SK-N-SH treated with all-trans-retinoic acid at 6 μM for 48 hours (cell line): ENCODE measurements at regions not wholly inside any gene's neighbourhood (a gene's known extent, or its start where the extent isn't known, plus 50 kb on each side); places are given as distances from the start of the nearest gene placed in this dataset.

ENCODE experiments used
- ATAC-seq: fragments of 200-7000 bp; cut with Tn5 transposase; 3 replicates; pipeline ENCODE4 v1.9.1; 2020; ENCODE audit warnings: mild to moderate bottlenecking, moderate library complexity
- ARNTL ChIP-seq: fragments of 450-650 bp; formaldehyde crosslinking; IDR thresholded peaks from 2 replicates; pipeline ENCODE4 v1.5.0; 2020; ENCODE audit warnings: low read depth, mild to moderate bottlenecking, moderate library complexity, borderline replicate concordance
- CSDC2 ChIP-seq: fragments of 250-450 bp; sonication (Bioruptor Pico); IDR thresholded peaks from 2 replicates; pipeline ENCODE4 v1.5.0; 2020; ENCODE audit warnings: mild to moderate bottlenecking, moderate library complexity
- ESRRG ChIP-seq: fragments of 250-450 bp; sonication (Bioruptor Pico); IDR thresholded peaks from 2 replicates; pipeline ENCODE4 v1.6.1; 2021; ENCODE audit warnings: mild to moderate bottlenecking
- GLIS3 ChIP-seq: fragments of 250-450 bp; sonication (Bioruptor Pico); IDR thresholded peaks from 2 replicates; pipeline ENCODE4 v1.5.0; 2020; ENCODE audit warnings: mild to moderate bottlenecking, moderate library complexity
- PPARA ChIP-seq: fragments of 250-450 bp; sonication (Bioruptor Pico); IDR thresholded peaks from 2 replicates; pipeline ENCODE4 v1.5.0; 2020; ENCODE audit warnings: mild to moderate bottlenecking, borderline replicate concordance
- RARB ChIP-seq: fragments of 250-450 bp; sonication (Bioruptor Pico); IDR thresholded peaks from 2 replicates; pipeline ENCODE4 v1.8.0; 2021; ENCODE audit warnings: mild to moderate bottlenecking, moderate library complexity
- SNAI2 ChIP-seq: fragments of 250-450 bp; sonication (Bioruptor Pico); IDR thresholded peaks from 2 replicates; pipeline ENCODE4 v1.5.0; 2020; ENCODE audit warnings: mild to moderate bottlenecking, moderate library complexity
- TCF4 ChIP-seq: fragments of 250-450 bp; sonication (Bioruptor Pico); IDR thresholded peaks from 2 replicates; pipeline ENCODE4 v1.8.0; 2021; ENCODE audit warnings: mild to moderate bottlenecking, moderate library complexity, borderline replicate concordance
- TOX ChIP-seq: fragments of 250-450 bp; sonication (Bioruptor Pico); IDR thresholded peaks from 2 replicates; pipeline ENCODE4 v1.8.0; 2021; ENCODE audit warnings: mild to moderate bottlenecking, moderate library complexity, borderline replicate concordance
- ZC3H10 ChIP-seq: fragments of 250-450 bp; sonication (Bioruptor Pico); IDR thresholded peaks from 2 replicates; pipeline ENCODE4 v1.5.1; 2021; ENCODE audit warnings: mild to moderate bottlenecking, moderate library complexity
- ZFP30 ChIP-seq: fragments of 450-650 bp; formaldehyde crosslinking; IDR thresholded peaks from 2 replicates; pipeline ENCODE4 v1.5.0; 2022; ENCODE audit warnings: mild to moderate bottlenecking, moderate library complexity
- ZNF565 ChIP-seq: fragments of 450-650 bp; formaldehyde crosslinking; conservative IDR thresholded peaks from 2 replicates; pipeline ENCODE4 v1.5.0; 2020; ENCODE audit warnings: low read depth, mild to moderate bottlenecking, moderate library complexity
- ZNF8 ChIP-seq: fragments of 450-650 bp; formaldehyde crosslinking; IDR thresholded peaks from 2 replicates; pipeline ENCODE4 v1.5.0; 2020; ENCODE audit warnings: mild to moderate bottlenecking, moderate library complexity
- TF ChIP-seq, protein P1 (sequence below): fragments of 250-450 bp; sonication (Bioruptor Pico); IDR thresholded peaks from 2 replicates; pipeline ENCODE4 v1.5.1; 2020; ENCODE audit warnings: low read depth, mild to moderate bottlenecking, moderate library complexity
- TF ChIP-seq, protein P2 (sequence below): fragments of 250-450 bp; sonication (Bioruptor Pico); IDR thresholded peaks from 2 replicates; pipeline ENCODE4 v1.5.0; 2020; ENCODE audit warnings: mild to moderate bottlenecking, moderate library complexity
- TF ChIP-seq, protein P3 (sequence below): fragments of 250-450 bp; sonication (Bioruptor Pico); IDR thresholded peaks from 2 replicates; pipeline ENCODE4 v1.8.0; 2021; ENCODE audit warnings: low read depth, mild to moderate bottlenecking, moderate library complexity, borderline replicate concordance
- TF ChIP-seq, protein P4 (sequence below): fragments of 250-450 bp; sonication (Bioruptor Pico); IDR thresholded peaks from 2 replicates; pipeline ENCODE4 v1.8.0; 2020; ENCODE audit warnings: mild to moderate bottlenecking, moderate library complexity, borderline replicate concordance
- TF ChIP-seq, protein P5 (sequence below): fragments of 250-450 bp; sonication (Bioruptor Pico); IDR thresholded peaks from 2 replicates; pipeline ENCODE4 v1.5.1; 2021; ENCODE audit warnings: mild to moderate bottlenecking, moderate library complexity

DNA sequence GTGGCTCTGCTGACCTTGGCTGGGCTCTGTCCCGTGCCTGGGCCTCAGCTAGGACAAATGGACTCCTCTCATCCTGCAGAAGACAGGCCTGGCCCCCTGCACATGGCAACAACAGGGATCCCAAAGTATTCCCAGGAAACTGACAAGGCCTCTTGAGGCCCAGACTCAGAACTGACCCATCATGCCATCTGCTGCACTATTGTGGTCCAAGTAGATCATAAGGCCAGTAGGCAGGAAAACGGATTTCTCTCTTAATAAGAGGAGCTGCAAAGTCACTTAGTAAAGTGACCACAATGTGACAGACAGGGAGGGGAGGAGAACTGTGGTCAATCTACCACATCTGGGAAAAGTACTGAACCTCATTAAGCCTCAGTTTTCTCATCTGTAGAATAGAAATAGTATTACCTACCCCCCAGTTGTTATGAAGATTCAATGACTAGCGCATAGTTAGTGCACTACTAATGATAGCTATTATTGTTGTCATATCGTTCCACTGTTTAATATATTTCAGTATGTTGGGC lies 62.1 kb upstream of the TNRC6A start:
- ATAC-seq, result no peak
- no peak for TF ChIP-seq RARB

DNA sequence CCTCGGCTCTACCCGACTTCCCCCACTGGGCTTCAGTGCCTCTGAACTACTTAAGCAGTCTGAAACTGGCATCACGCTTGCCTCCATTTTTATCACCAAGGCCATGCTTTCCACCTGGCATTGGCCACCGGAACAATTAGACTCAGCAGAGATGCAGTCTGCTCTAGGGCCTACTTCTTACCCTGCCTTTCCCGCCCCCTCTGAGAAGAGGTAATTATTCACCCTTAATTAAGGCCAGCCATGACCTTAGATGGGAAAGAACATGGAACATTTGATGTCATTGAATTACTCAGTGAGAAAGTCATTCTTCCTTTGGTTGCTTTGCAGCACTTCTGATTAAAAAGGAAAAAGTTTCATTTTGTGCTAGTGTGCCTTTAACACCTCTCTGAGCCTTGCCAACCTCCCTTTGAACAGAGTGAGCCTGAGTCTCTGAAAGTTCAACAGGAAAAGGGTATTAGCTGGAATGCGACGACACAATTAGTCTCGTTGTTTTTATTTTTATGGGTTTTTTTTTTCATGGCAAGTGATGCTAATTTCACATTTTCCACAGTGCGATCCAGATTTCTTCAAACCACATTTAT lies 60.9 kb upstream of the TNRC6A start:
- TF ChIP-seq TOX (CRISPR knock-in tag) (no peak), PPARA (no peak), CSDC2 (CRISPR knock-in tag) (0 out of 2 replicates have a peak, but pooled peaks have one; percentile 34), RARB (no peak)
- TF ChIP-seq, protein P1, sequence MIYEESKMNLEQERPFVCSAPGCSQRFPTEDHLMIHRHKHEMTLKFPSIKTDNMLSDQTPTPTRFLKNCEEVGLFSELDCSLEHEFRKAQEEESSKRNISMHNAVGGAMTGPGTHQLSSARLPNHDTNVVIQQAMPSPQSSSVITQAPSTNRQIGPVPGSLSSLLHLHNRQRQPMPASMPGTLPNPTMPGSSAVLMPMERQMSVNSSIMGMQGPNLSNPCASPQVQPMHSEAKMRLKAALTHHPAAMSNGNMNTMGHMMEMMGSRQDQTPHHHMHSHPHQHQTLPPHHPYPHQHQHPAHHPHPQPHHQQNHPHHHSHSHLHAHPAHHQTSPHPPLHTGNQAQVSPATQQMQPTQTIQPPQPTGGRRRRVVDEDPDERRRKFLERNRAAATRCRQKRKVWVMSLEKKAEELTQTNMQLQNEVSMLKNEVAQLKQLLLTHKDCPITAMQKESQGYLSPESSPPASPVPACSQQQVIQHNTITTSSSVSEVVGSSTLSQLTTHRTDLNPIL, result no peak
- peak; percentile 11; the same call in 2 of the 3 replicates for ATAC-seq

DNA sequence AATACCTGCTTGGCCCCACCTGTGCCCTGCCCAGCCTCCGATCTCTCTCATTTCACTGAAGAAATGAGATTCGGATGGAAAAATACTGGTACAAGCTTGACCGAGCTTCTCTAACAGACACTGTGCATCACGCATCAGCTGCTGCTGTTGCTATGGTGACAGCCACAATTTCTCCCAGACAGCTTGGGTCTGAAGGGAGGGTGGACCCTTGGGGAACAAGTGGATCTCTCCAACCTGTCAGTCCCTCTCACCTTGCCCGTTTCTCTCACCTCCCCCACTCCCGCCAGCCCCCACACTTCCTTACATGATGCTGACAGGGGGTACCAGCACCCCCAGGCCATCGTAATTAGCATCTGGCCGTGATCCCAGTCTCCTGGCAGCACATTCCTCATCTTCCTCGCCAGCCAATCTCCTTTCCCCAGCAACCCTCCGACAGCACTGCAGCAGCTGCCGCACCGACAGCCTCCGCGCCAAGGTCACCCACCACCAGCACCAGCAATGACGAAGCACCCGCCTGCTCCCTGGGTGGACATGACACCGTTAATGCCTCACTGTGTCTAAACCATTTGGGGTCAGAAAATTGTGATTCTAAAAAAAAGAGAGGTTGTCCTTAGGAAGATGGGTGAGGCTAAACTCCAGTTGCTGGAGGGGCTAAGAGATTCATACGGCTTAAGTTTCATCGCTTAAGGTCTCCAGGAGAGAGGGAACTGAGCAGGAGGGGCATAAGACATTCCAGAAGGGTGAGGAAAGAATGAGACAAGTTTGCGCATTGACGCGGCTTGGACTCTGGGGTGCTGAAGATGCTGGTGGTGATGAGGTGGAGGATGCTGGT lies 58.6 kb upstream of the TNRC6A start:
- peak; percentile 87 for ATAC-seq
- TF ChIP-seq CSDC2 (CRISPR knock-in tag), result no peak
- TF ChIP-seq, protein P2, sequence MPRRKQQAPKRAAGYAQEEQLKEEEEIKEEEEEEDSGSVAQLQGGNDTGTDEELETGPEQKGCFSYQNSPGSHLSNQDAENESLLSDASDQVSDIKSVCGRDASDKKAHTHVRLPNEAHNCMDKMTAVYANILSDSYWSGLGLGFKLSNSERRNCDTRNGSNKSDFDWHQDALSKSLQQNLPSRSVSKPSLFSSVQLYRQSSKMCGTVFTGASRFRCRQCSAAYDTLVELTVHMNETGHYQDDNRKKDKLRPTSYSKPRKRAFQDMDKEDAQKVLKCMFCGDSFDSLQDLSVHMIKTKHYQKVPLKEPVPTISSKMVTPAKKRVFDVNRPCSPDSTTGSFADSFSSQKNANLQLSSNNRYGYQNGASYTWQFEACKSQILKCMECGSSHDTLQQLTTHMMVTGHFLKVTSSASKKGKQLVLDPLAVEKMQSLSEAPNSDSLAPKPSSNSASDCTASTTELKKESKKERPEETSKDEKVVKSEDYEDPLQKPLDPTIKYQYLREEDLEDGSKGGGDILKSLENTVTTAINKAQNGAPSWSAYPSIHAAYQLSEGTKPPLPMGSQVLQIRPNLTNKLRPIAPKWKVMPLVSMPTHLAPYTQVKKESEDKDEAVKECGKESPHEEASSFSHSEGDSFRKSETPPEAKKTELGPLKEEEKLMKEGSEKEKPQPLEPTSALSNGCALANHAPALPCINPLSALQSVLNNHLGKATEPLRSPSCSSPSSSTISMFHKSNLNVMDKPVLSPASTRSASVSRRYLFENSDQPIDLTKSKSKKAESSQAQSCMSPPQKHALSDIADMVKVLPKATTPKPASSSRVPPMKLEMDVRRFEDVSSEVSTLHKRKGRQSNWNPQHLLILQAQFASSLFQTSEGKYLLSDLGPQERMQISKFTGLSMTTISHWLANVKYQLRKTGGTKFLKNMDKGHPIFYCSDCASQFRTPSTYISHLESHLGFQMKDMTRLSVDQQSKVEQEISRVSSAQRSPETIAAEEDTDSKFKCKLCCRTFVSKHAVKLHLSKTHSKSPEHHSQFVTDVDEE (CRISPR knock-in tag), result 0 out of 2 replicates have a peak, but pooled peaks have one; percentile 15
- TF ChIP-seq ARNTL (CRISPR knock-in tag), result no peak

DNA sequence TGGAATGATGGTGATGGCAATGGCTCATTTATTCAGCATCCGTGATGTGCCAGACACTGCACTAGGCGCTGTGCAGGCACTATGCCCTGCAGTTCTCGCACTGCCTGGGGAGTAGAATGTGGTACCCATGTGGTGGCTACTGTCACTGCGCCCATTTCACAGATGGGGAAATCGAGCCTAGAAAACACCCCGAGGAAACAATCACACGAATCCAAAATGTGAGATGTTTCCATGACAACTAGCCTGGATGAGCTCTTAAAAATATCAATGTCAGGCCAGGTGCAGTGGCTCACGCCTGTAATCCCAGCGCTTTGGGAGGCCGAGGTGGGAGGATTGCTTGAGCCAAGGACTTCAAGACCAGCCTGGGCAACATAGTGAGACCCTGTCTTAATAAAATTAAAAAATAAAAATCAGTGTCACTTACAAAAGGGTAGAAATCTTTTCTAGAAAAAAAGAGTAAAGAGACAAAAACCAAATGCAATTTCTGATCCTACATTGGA lies 57.9 kb upstream of the TNRC6A start:
- ATAC-seq, result no peak
- peak; percentile 32; the same call in 1 of the 2 replicates for TF ChIP-seq ZNF8 (CRISPR knock-in tag)
- TF ChIP-seq TCF4, result no peak

DNA sequence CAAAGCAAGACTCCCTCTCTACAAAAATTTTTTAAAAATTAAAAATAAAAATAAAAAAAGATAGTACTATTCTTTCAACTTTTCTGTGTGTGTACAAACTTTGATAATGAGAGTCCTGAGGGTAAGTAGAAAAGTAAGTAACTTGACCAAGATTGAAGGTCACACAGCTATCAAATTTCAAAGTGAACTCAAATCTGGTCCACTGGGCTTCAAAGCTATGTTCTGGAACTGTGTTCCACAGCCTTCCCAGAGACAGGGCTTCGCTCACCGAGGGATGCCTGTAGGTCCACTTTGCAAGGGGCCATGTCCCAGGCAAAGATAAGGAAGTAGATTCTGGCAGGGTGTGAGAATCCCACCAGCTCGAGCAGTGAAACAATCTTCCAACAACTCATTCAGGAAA lies 56.3 kb upstream of the TNRC6A start:
- no peak for ATAC-seq
- TF ChIP-seq ZC3H10 (no peak), ARNTL (CRISPR knock-in tag) (no peak), GLIS3 (no peak), ESRRG (CRISPR knock-in tag) (no peak), ZNF565 (CRISPR knock-in tag) (no peak), ZFP30 (no peak), CSDC2 (CRISPR knock-in tag) (no peak), SNAI2 (CRISPR knock-in tag) (no peak)
- TF ChIP-seq, protein P1, result no peak
- TF ChIP-seq, protein P3, sequence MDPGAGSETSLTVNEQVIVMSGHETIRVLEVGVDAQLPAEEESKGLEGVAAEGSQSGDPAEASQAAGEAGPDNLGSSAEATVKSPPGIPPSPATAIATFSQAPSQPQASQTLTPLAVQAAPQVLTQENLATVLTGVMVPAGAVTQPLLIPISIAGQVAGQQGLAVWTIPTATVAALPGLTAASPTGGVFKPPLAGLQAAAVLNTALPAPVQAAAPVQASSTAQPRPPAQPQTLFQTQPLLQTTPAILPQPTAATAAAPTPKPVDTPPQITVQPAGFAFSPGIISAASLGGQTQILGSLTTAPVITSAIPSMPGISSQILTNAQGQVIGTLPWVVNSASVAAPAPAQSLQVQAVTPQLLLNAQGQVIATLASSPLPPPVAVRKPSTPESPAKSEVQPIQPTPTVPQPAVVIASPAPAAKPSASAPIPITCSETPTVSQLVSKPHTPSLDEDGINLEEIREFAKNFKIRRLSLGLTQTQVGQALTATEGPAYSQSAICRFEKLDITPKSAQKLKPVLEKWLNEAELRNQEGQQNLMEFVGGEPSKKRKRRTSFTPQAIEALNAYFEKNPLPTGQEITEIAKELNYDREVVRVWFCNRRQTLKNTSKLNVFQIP (CRISPR knock-in tag), result no peak
- TF ChIP-seq, protein P4, sequence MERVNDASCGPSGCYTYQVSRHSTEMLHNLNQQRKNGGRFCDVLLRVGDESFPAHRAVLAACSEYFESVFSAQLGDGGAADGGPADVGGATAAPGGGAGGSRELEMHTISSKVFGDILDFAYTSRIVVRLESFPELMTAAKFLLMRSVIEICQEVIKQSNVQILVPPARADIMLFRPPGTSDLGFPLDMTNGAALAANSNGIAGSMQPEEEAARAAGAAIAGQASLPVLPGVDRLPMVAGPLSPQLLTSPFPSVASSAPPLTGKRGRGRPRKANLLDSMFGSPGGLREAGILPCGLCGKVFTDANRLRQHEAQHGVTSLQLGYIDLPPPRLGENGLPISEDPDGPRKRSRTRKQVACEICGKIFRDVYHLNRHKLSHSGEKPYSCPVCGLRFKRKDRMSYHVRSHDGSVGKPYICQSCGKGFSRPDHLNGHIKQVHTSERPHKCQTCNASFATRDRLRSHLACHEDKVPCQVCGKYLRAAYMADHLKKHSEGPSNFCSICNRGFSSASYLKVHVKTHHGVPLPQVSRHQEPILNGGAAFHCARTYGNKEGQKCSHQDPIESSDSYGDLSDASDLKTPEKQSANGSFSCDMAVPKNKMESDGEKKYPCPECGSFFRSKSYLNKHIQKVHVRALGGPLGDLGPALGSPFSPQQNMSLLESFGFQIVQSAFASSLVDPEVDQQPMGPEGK, result no peak
- TF ChIP-seq, protein P5, sequence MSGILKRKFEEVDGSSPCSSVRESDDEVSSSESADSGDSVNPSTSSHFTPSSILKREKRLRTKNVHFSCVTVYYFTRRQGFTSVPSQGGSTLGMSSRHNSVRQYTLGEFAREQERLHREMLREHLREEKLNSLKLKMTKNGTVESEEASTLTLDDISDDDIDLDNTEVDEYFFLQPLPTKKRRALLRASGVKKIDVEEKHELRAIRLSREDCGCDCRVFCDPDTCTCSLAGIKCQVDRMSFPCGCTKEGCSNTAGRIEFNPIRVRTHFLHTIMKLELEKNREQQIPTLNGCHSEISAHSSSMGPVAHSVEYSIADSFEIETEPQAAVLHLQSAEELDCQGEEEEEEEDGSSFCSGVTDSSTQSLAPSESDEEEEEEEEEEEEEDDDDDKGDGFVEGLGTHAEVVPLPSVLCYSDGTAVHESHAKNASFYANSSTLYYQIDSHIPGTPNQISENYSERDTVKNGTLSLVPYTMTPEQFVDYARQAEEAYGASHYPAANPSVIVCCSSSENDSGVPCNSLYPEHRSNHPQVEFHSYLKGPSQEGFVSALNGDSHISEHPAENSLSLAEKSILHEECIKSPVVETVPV, result no peak
